GM12878 (cell line): ENCODE measurements at regions not wholly inside any gene's neighbourhood (a gene's known extent, or its start where the extent isn't known, plus 50 kb on each side); places are given as distances from the start of the nearest gene placed in this dataset.

ENCODE experiments used
- ATAC-seq: fragments of 200-7000 bp; cut with Tn5 transposase; 3 replicates; pipeline ENCODE4 v1.9.1; 2020; ENCODE audit warnings: mild to moderate bottlenecking, moderate library complexity
- BruUV-seq: library from RNA; stranded (reverse); fragments of 400-500 nt; replicated peaks from 2 replicates; lab custom pipeline; 2021; lab: Mats Ljungman, UMichigan
- CTCF ChIA-PET: fragments of 300-600 bp; sonication (Branson Sonifier 250); formaldehyde crosslinking; extraction: SDS; loops from one replicate; lab custom pipeline; 2021; ENCODE audit warnings: inconsistent platforms; lab: Yijun Ruan, JAX
- POLR2A ChIA-PET: fragments of 350-600 bp; formaldehyde crosslinking; extraction: SDS; loops from one replicate; lab custom pipeline; 2021; ENCODE audit warnings: inconsistent platforms; lab: Charles Lee
- RAD21 ChIA-PET: fragments of 300-600 bp; sonication (Branson Sonifier 250); formaldehyde crosslinking; loops from one replicate; lab custom pipeline; 2023; ENCODE audit warnings: antibody characterized with exemption; ENCODE audit not compliant: unreplicated experiment; lab: Charles Lee
- SMC1A ChIA-PET: fragments of 300-600 bp; sonication (Branson Sonifier 250); formaldehyde crosslinking; loops from one replicate; lab custom pipeline; 2023; ENCODE audit not compliant: unreplicated experiment, uncharacterized antibody; lab: Charles Lee
- DNase-seq: peaks from one replicate; pipeline ENCODE4 v3.0.0-alpha.2; 2011; ENCODE audit warnings: low read depth, low spot score
- FAIRE-seq: peaks from 3 replicates; lab custom pipeline; 2011; peaks lifted over from hg19 to GRCh38; lab: Jason Lieb, UNC
- H2AFZ ChIP-seq: 2 replicates; pipeline ENCODE4 v1.6.0; 2011; ENCODE audit warnings: low read depth, low read length, control low read depth; ENCODE audit not compliant: control insufficient read depth
- H3K27ac ChIP-seq: 2 replicates; pipeline ENCODE4 v1.5.1; 2011; ENCODE audit warnings: control low read depth; ENCODE audit not compliant: control insufficient read depth, insufficient read depth
- H3K27me3 ChIP-seq, 2 experiments: replicated peaks in 1 of 2; 2 replicates each; pipeline versions ENCODE4 v1.6.0 to v1.6.1; 2011; ENCODE audit warnings: low read length in 1 of 2; ENCODE audit not compliant: control insufficient read depth in 2 of 2, insufficient read depth in 2 of 2
- H3K36me3 ChIP-seq, 2 experiments: 2 replicates each; pipeline ENCODE4 v1.5.1; 2011; ENCODE audit warnings: low read length in 1 of 2; ENCODE audit not compliant: control insufficient read depth in 2 of 2, insufficient read depth in 2 of 2
- H3K4me1 ChIP-seq: 2 replicates; pipeline ENCODE4 v1.6.1; 2011; ENCODE audit warnings: mild to moderate bottlenecking, low read length, moderate library complexity, mixed read lengths; ENCODE audit not compliant: control insufficient read depth, insufficient read depth
- H3K4me2 ChIP-seq: 2 replicates; pipeline ENCODE4 v1.6.0; 2011; ENCODE audit warnings: control low read depth; ENCODE audit not compliant: control insufficient read depth, insufficient read depth
- H3K4me3 ChIP-seq: fragments of 200-600 bp; sonication (generic); 2 replicates; pipeline ENCODE4 v1.5.1; 2016
- H3K79me2 ChIP-seq: 2 replicates; pipeline ENCODE4 v1.6.0; 2011; ENCODE audit warnings: low read length; ENCODE audit not compliant: control insufficient read depth, insufficient read depth
- H3K9ac ChIP-seq: 2 replicates; pipeline ENCODE4 v1.8.0; 2011; ENCODE audit warnings: low read length, control low read depth, mixed read lengths; ENCODE audit not compliant: control insufficient read depth, insufficient read depth
- H3K9me3 ChIP-seq: replicated peaks from 3 replicates; pipeline ENCODE4 v1.5.1; 2011; ENCODE audit warnings: mild to moderate bottlenecking, low read length; ENCODE audit not compliant: control insufficient read depth, insufficient read depth
- H4K20me1 ChIP-seq: 2 replicates; pipeline ENCODE4 v1.6.0; 2011; ENCODE audit not compliant: control insufficient read depth, insufficient read depth
- BACH1 ChIP-seq: fragments of 450-650 bp; IDR thresholded peaks from 2 replicates; pipeline ENCODE4 v1.6.1; 2017; ENCODE audit warnings: mild to moderate bottlenecking, borderline replicate concordance
- CREB1 ChIP-seq: IDR thresholded peaks from 2 replicates; pipeline ENCODE4 v1.6.1; 2012; ENCODE audit warnings: low read depth, mild to moderate bottlenecking, inconsistent platforms
- EZH2 ChIP-seq: IDR thresholded peaks from 2 replicates; pipeline ENCODE4 v1.6.1; 2012; ENCODE audit warnings: low read depth, mild to moderate bottlenecking, control low read depth, inconsistent platforms, low read length, borderline replicate concordance; ENCODE audit not compliant: control insufficient read depth
- MYB ChIP-seq: fragments of 150-350 bp; IDR thresholded peaks from 2 replicates; pipeline ENCODE4 v1.6.1; 2014; ENCODE audit warnings: mild to moderate bottlenecking, low read depth, low read length, borderline replicate concordance
- NR2C2 ChIP-seq: IDR thresholded peaks from 2 replicates; pipeline ENCODE4 v1.6.1; 2011; ENCODE audit warnings: borderline replicate concordance, low read depth; ENCODE audit not compliant: control insufficient read depth, insufficient read length
- POLR2AphosphoS5 ChIP-seq: IDR thresholded peaks from 2 replicates; pipeline ENCODE4 v1.6.1; 2011; ENCODE audit warnings: mild to moderate bottlenecking, low read length, inconsistent platforms
- RB1 ChIP-seq: fragments of 450-650 bp; formaldehyde crosslinking; IDR thresholded peaks from 2 replicates; pipeline ENCODE4 v1.6.1; 2017; ENCODE audit warnings: mild to moderate bottlenecking, borderline replicate concordance
- SMC3 ChIP-seq: IDR thresholded peaks from 2 replicates; pipeline ENCODE4 v1.6.1; 2011; ENCODE audit warnings: low read length, improper control_type of control experiment, borderline replicate concordance
- ZNF207 ChIP-seq: fragments of 450-650 bp; IDR thresholded peaks from 2 replicates; pipeline ENCODE4 v1.6.1; 2014; ENCODE audit warnings: antibody characterized with exemption, mild to moderate bottlenecking, borderline replicate concordance
- WGBS: methylation state at CpG from one replicate; pipeline ENCODE4 v1.1.6; 2016; ENCODE audit warnings: low lambda C conversion rate; ENCODE audit not compliant: insufficient replicate concordance, insufficient coverage; ENCODE audit errors: missing lambda C conversion rate; 5-methylcytosine and 5-hydroxymethylcytosine counted together
- in situ Hi-C: fragments of 300-500 bp; cut with MboI; formaldehyde crosslinking; loops from 9 replicates; pipeline ENCODE4 v1.14.3; 2018; ENCODE audit warnings: mixed read lengths
- intact Hi-C: fragments of 100-400 bp; cut with micrococcal nuclease; formaldehyde crosslinking; loops from one replicate; pipeline ENCODE4 v1.14.2; 2022; ENCODE audit not compliant: unreplicated experiment
- TF ChIP-seq, protein P1 (sequence below): fragments of 450-650 bp; IDR thresholded peaks from 2 replicates; pipeline ENCODE4 v1.6.1; 2016; ENCODE audit warnings: mild to moderate bottlenecking
- TF ChIP-seq, protein P2 (sequence below): fragments of 450-650 bp; IDR thresholded peaks from 2 replicates; pipeline ENCODE4 v1.6.1; 2017; ENCODE audit warnings: mild to moderate bottlenecking, moderate library complexity
- TF ChIP-seq, protein P3 (sequence below): fragments of 450-650 bp; IDR thresholded peaks from 2 replicates; pipeline ENCODE4 v1.6.1; 2016; ENCODE audit warnings: mild to moderate bottlenecking, moderate library complexity, borderline replicate concordance

DNA sequence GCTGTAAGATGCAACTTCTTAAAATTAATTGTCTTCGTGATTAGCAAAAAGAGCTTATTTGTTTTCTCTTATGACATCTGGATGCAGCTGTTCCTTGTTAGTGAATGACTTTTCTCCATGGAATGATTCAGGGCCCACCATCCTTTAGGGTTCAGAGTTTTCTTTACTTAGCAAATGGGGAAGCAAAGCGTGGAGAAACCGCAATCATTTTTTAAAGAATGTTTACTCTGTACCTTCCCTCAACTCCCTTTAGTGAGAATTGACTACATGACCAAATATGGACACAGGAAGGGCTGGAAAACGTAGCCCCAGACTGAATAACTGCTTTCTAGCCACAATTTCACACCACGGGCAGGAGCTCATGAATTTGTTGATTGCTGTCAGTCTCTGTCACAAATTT, 130.1 kb downstream of the EDEM1 start (continued):
- no peak for TF ChIP-seq ZNF207
- TF ChIP-seq, protein P1, sequence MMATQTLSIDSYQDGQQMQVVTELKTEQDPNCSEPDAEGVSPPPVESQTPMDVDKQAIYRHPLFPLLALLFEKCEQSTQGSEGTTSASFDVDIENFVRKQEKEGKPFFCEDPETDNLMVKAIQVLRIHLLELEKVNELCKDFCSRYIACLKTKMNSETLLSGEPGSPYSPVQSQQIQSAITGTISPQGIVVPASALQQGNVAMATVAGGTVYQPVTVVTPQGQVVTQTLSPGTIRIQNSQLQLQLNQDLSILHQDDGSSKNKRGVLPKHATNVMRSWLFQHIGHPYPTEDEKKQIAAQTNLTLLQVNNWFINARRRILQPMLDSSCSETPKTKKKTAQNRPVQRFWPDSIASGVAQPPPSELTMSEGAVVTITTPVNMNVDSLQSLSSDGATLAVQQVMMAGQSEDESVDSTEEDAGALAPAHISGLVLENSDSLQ = no peak
- TF ChIP-seq, protein P2, sequence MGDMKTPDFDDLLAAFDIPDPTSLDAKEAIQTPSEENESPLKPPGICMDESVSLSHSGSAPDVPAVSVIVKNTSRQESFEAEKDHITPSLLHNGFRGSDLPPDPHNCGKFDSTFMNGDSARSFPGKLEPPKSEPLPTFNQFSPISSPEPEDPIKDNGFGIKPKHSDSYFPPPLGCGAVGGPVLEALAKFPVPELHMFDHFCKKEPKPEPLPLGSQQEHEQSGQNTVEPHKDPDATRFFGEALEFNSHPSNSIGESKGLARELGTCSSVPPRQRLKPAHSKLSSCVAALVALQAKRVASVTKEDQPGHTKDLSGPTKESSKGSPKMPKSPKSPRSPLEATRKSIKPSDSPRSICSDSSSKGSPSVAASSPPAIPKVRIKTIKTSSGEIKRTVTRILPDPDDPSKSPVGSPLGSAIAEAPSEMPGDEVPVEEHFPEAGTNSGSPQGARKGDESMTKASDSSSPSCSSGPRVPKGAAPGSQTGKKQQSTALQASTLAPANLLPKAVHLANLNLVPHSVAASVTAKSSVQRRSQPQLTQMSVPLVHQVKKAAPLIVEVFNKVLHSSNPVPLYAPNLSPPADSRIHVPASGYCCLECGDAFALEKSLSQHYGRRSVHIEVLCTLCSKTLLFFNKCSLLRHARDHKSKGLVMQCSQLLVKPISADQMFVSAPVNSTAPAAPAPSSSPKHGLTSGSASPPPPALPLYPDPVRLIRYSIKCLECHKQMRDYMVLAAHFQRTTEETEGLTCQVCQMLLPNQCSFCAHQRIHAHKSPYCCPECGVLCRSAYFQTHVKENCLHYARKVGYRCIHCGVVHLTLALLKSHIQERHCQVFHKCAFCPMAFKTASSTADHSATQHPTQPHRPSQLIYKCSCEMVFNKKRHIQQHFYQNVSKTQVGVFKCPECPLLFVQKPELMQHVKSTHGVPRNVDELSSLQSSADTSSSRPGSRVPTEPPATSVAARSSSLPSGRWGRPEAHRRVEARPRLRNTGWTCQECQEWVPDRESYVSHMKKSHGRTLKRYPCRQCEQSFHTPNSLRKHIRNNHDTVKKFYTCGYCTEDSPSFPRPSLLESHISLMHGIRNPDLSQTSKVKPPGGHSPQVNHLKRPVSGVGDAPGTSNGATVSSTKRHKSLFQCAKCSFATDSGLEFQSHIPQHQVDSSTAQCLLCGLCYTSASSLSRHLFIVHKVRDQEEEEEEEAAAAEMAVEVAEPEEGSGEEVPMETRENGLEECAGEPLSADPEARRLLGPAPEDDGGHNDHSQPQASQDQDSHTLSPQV = no peak
- no peak for TF ChIP-seq MYB
- no peak for TF ChIP-seq BACH1
- no peak for TF ChIP-seq SMC3

DNA sequence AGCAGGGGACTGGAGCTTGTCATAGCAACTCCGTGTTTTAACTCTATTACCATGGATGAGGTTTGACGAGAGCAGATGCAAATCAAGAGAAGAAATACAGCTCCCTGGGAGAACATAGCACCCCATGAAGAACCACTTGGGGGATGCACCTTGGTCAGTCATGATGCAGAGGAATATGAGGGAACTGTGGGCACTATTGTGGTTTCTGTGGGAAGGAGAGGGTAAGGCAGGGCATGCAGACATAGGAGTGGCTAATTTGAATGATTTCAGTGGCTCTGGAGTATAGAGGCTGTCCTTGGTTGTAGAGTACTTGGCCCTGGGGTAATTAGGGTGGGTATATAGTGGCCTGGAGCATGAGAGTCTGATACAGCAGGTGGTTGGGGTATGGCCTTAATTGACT, 131.9 kb downstream of the EDEM1 start:
- DNase-seq (no peak), ATAC-seq (no peak), FAIRE-seq (no peak)
- no peaks in the 10 kb centered on the region for H3K4me1 ChIP-seq
- H4K20me1 ChIP-seq = no peaks in the 10 kb centered on the region
- no peak overlapping the region for H3K4me2 ChIP-seq
- intact Hi-C loops (no loop called here), in situ Hi-C loops (no loop called here)
- 0% methylated on average over 2 of the region's 2 CpGs for WGBS
- no peaks in the 10 kb centered on the region for H3K79me2 ChIP-seq
- ChIA-PET SMC1A (no interaction called here), CTCF (interaction anchor here (1.5 kb wide), 1 partner anchor 109 kb away, joined by 4 read pairs; no protein-coding TSS in a partner anchor), POLR2A (no interaction called here), RAD21 (no interaction called here)
- H3K36me3 ChIP-seq = no peaks in the 10 kb centered on the region
- H3K27ac ChIP-seq = no peak overlapping the region
- no peak overlapping the region for H3K9ac ChIP-seq
- H3K27me3 ChIP-seq = no peaks in the 10 kb centered on the region; a peak in 1 of 4 replicates
- BruUV-seq = no TSS peak
- no peak overlapping the region for H3K4me3 ChIP-seq
- TF ChIP-seq NR2C2 (no peak), POLR2AphosphoS5 (no peak), RB1 (no peak), CREB1 (no peak), EZH2 (no peak)
- TF ChIP-seq, protein P3, sequence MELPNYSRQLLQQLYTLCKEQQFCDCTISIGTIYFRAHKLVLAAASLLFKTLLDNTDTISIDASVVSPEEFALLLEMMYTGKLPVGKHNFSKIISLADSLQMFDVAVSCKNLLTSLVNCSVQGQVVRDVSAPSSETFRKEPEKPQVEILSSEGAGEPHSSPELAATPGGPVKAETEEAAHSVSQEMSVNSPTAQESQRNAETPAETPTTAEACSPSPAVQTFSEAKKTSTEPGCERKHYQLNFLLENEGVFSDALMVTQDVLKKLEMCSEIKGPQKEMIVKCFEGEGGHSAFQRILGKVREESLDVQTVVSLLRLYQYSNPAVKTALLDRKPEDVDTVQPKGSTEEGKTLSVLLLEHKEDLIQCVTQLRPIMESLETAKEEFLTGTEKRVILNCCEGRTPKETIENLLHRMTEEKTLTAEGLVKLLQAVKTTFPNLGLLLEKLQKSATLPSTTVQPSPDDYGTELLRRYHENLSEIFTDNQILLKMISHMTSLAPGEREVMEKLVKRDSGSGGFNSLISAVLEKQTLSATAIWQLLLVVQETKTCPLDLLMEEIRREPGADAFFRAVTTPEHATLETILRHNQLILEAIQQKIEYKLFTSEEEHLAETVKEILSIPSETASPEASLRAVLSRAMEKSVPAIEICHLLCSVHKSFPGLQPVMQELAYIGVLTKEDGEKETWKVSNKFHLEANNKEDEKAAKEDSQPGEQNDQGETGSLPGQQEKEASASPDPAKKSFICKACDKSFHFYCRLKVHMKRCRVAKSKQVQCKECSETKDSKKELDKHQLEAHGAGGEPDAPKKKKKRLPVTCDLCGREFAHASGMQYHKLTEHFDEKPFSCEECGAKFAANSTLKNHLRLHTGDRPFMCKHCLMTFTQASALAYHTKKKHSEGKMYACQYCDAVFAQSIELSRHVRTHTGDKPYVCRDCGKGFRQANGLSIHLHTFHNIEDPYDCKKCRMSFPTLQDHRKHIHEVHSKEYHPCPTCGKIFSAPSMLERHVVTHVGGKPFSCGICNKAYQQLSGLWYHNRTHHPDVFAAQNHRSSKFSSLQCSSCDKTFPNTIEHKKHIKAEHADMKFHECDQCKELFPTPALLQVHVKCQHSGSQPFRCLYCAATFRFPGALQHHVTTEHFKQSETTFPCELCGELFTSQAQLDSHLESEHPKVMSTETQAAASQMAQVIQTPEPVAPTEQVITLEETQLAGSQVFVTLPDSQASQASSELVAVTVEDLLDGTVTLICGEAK = no peak
- no peaks in the 10 kb centered on the region for H3K9me3 ChIP-seq
- no peak overlapping the region for H2AFZ ChIP-seq
